A549 (cell line): ENCODE measurements at regions not wholly inside any gene's neighbourhood (a gene's known extent, or its start where the extent isn't known, plus 50 kb on each side); places are given as distances from the start of the nearest gene placed in this dataset.

Experiments used
- ATAC-seq, 2 experiments: fragments of 200-7000 bp in 1 of 2; fragments of >200 bp in 1 of 2; cut with Nextera tagmentation in 1 of 2; cut with Tn5 transposase in 1 of 2; 3 replicates each; pipeline versions ENCODE4 v1.8.0 to v1.9.1; 2018 to 2020; ENCODE audit warnings: mild to moderate bottlenecking in 1 of 2, moderate library complexity in 1 of 2
- CTCF ChIA-PET: fragments of 300-600 bp; sonication (Branson Sonifier 250); formaldehyde crosslinking; extraction: SDS; loops from one replicate; lab custom pipeline; 2021; ENCODE audit warnings: antibody characterized with exemption, inconsistent platforms; lab: Yijun Ruan, JAX
- POLR2A ChIA-PET: fragments of 350-600 bp; formaldehyde crosslinking; extraction: SDS; loops from one replicate; lab custom pipeline; 2021; ENCODE audit warnings: antibody characterized with exemption, inconsistent platforms; lab: Yijun Ruan, JAX
- DNase-seq, 2 experiments: peaks; one replicate each; pipeline versions ENCODE4 v3.0.0 to v3.0.0-alpha.2; 2011 to 2016; ENCODE audit warnings: low read depth in 1 of 2, low spot score in 1 of 2
- FAIRE-seq: peaks from 2 replicates; lab custom pipeline; 2011; peaks lifted over from hg19 to GRCh38; lab: Jason Lieb, UNC
- H3K27ac ChIP-seq, 2 experiments: fragments of >200 bp; sonication (Bioruptor Twin); formaldehyde crosslinking; 3 replicates each; pipeline ENCODE4 v1.5.1; 2016 to 2017
- H3K4me1 ChIP-seq: fragments of >200 bp; sonication (Bioruptor Twin); formaldehyde crosslinking; 3 replicates; pipeline ENCODE4 v1.6.1; 2016
- H3K4me2 ChIP-seq: fragments of >200 bp; sonication (Bioruptor Twin); formaldehyde crosslinking; 3 replicates; pipeline ENCODE4 v1.6.1; 2016
- H3K4me3 ChIP-seq: fragments of >200 bp; sonication (Bioruptor Twin); formaldehyde crosslinking; 3 replicates; pipeline ENCODE4 v1.5.1; 2016
- H3K9me3 ChIP-seq: fragments of >200 bp; sonication (Bioruptor Twin); formaldehyde crosslinking; 3 replicates; pipeline ENCODE4 v1.6.1; 2016
- ATOH8 ChIP-seq: fragments of 250-450 bp; sonication (Bioruptor Pico); IDR thresholded peaks from 2 replicates; pipeline ENCODE4 v1.5.0; 2020; ENCODE audit warnings: low read depth, mild to moderate bottlenecking, moderate library complexity
- CBX2 ChIP-seq: fragments of 200-600 bp; sonication (generic); IDR thresholded peaks from 2 replicates; pipeline ENCODE4 v1.6.1; 2016; ENCODE audit warnings: low read depth, mild to moderate bottlenecking, borderline replicate concordance
- E2F6 ChIP-seq: IDR thresholded peaks from 2 replicates; pipeline ENCODE4 v1.6.1; 2012; ENCODE audit warnings: low read depth, borderline replicate concordance
- EHMT2 ChIP-seq: fragments of 200-600 bp; sonication (generic); IDR thresholded peaks from 2 replicates; pipeline ENCODE4 v1.6.1; 2016; ENCODE audit warnings: antibody characterized with exemption, low read depth, mild to moderate bottlenecking, moderate library complexity
- EP300 ChIP-seq, 2 experiments: fragments of >200 bp; sonication (Bioruptor Twin); formaldehyde crosslinking; IDR thresholded peaks; 2 replicates in 1 of 2; 3 replicates in 1 of 2; pipeline ENCODE4 v1.6.1; 2016 to 2017
- FOSB ChIP-seq: fragments of 250-450 bp; sonication (Bioruptor Pico); IDR thresholded peaks from 2 replicates; pipeline ENCODE4 v1.5.0; 2020; ENCODE audit warnings: mild to moderate bottlenecking, moderate library complexity
- FOXS1 ChIP-seq: fragments of 250-450 bp; sonication (Bioruptor Pico); IDR thresholded peaks from 2 replicates; pipeline ENCODE4 v1.5.0; 2020; ENCODE audit warnings: mild to moderate bottlenecking, moderate library complexity
- HES2 ChIP-seq: fragments of >200 bp; sonication (Bioruptor Twin); formaldehyde crosslinking; IDR thresholded peaks from 2 replicates; pipeline ENCODE4 v1.6.1; 2016
- HOXB13 ChIP-seq: fragments of 250-450 bp; sonication (Bioruptor Pico); IDR thresholded peaks from 2 replicates; pipeline ENCODE4 v1.5.0; 2020; ENCODE audit warnings: low read depth, mild to moderate bottlenecking, moderate library complexity
- JUN ChIP-seq, 2 experiments: fragments of >200 bp; sonication (Bioruptor Twin); formaldehyde crosslinking; IDR thresholded peaks; 2 replicates in 1 of 2; 3 replicates in 1 of 2; pipeline ENCODE4 v1.6.1; 2016 to 2017
- JUNB ChIP-seq: fragments of >200 bp; sonication (Bioruptor Twin); formaldehyde crosslinking; IDR thresholded peaks from 2 replicates; pipeline ENCODE4 v1.6.1; 2016
- KDM1A ChIP-seq: fragments of 200-600 bp; sonication (generic); IDR thresholded peaks from 2 replicates; pipeline ENCODE4 v1.6.1; 2016; ENCODE audit warnings: low read depth, mild to moderate bottlenecking
- KDM5A ChIP-seq: fragments of 200-600 bp; sonication (generic); IDR thresholded peaks from 2 replicates; pipeline ENCODE4 v1.6.1; 2016; ENCODE audit warnings: antibody characterized with exemption, mild to moderate bottlenecking
- NFE2L2 ChIP-seq: fragments of 150-350 bp; conservative IDR thresholded peaks from 2 replicates; pipeline ENCODE4 v1.6.1; 2014; ENCODE audit warnings: low read length
- NPAS2 ChIP-seq: fragments of 250-450 bp; sonication (Bioruptor Pico); IDR thresholded peaks from 2 replicates; pipeline ENCODE4 v1.8.0; 2022; ENCODE audit warnings: mild to moderate bottlenecking, moderate library complexity, borderline replicate concordance
- NR3C1 ChIP-seq: fragments of >200 bp; sonication (Bioruptor Twin); formaldehyde crosslinking; IDR thresholded peaks from 3 replicates; pipeline ENCODE4 v1.6.1; 2017
- POLR2A ChIP-seq: IDR thresholded peaks from 2 replicates; pipeline ENCODE4 v1.6.1; 2012; ENCODE audit warnings: mild to moderate bottlenecking, low read length
- RCOR1 ChIP-seq: fragments of 150-350 bp; IDR thresholded peaks from 2 replicates; pipeline ENCODE4 v1.6.1; 2014; ENCODE audit warnings: antibody characterized with exemption, low read length, low read depth
- REST ChIP-seq: fragments of 200-600 bp; sonication (generic); IDR thresholded peaks from 2 replicates; pipeline ENCODE4 v1.6.1; 2016; ENCODE audit warnings: antibody characterized with exemption, mild to moderate bottlenecking, moderate library complexity
- SMC3 ChIP-seq: fragments of >200 bp; sonication (Bioruptor Twin); formaldehyde crosslinking; IDR thresholded peaks from 3 replicates; pipeline ENCODE4 v1.6.1; 2018; ENCODE audit warnings: inconsistent platforms
- TP53 ChIP-seq: fragments of 250-450 bp; sonication (Bioruptor Pico); IDR thresholded peaks from 2 replicates; pipeline ENCODE4 v1.5.0; 2021; ENCODE audit warnings: mild to moderate bottlenecking, moderate library complexity
- ZC3H11A ChIP-seq: fragments of 450-650 bp; IDR thresholded peaks from 2 replicates; pipeline ENCODE4 v1.6.1; 2014; ENCODE audit warnings: antibody characterized with exemption, mild to moderate bottlenecking
- ZNF302 ChIP-seq: fragments of 250-450 bp; sonication (Bioruptor Pico); IDR thresholded peaks from 2 replicates; pipeline ENCODE4 v1.9.0; 2021; ENCODE audit warnings: inconsistent platforms, mild to moderate bottlenecking, moderate library complexity
- ZSCAN20 ChIP-seq: fragments of 250-450 bp; sonication (Bioruptor Pico); IDR thresholded peaks from 2 replicates; pipeline ENCODE4 v1.8.0; 2022; ENCODE audit warnings: mild to moderate bottlenecking, moderate library complexity
- WGBS: methylation state at CpG from one replicate; pipeline ENCODE4 v1.1.6; 2017; ENCODE audit errors: missing lambda C conversion rate; 5-methylcytosine and 5-hydroxymethylcytosine counted together

GRCh38 chrY:13020839-13021238 lies 116.2 kb downstream of the DDX3Y start:
- ATAC-seq (no peak), DNase-seq (no peak), FAIRE-seq (no peak)
- ChIA-PET POLR2A (no interaction called here), CTCF (no interaction called here)
- no peak overlapping the region for H3K27ac ChIP-seq
- no peaks in the 10 kb centered on the region for H3K9me3 ChIP-seq
- H3K4me3 ChIP-seq = no peak overlapping the region
- WGBS = 36% methylated on average over 1 of the region's 1 CpG
- H3K4me2 ChIP-seq = no peak overlapping the region
- TF ChIP-seq NR3C1 (no peak), POLR2A (no peak), HOXB13 (no peak), RCOR1 (no peak), REST (no peak), EP300 (IDR thresholded peaks at IDR 0.05) (no peak), KDM1A (no peak), E2F6 (no peak), FOSB (CRISPR knock-in tag) (no peak), SMC3 (no peak), EHMT2 (no peak), NFE2L2 (no peak), TP53 (CRISPR knock-in tag) (no peak), JUNB (no peak), ZC3H11A (no peak), HES2 (no peak), CBX2 (no peak), ATOH8 (CRISPR knock-in tag) (no peak)
- no peaks in the 10 kb centered on the region for H3K4me1 ChIP-seq

GRCh38 chrY:13023607-13024006 lies 118.9 kb downstream of the DDX3Y start:
- no peaks in the 10 kb centered on the region for H3K4me1 ChIP-seq
- FAIRE-seq (no peak), DNase-seq (no peak), ATAC-seq (no peak)
- CTCF ChIA-PET = no interaction called here
- H3K4me3 ChIP-seq = no peak overlapping the region
- no peak overlapping the region for H3K27ac ChIP-seq
- POLR2A ChIA-PET = no interaction called here
- no peak overlapping the region for H3K4me2 ChIP-seq
- TF ChIP-seq KDM5A (no peak), FOXS1 (CRISPR knock-in tag) (no peak), ZSCAN20 (CRISPR knock-in tag) (no peak), ZNF302 (no peak), JUN (IDR thresholded peaks at IDR 0.05) (no peak), NPAS2 (CRISPR knock-in tag) (no peak)
- no CpG with 5 or more reads among the region's 3 CpGs for WGBS
- H3K9me3 ChIP-seq = no peaks in the 10 kb centered on the region
